Aorta (tissue), 5 donors: ENCODE measurements at regions not wholly inside any gene's neighbourhood (a gene's known extent, or its start where the extent isn't known, plus 50 kb on each side); places are given as distances from the start of the nearest gene placed in this dataset.

ENCODE experiments used
- ATAC-seq: fragments of 200-7000 bp; cut with Tn5 transposase; one replicate; pipeline ENCODE4 v1.9.1; 2022; ENCODE audit warnings: moderate library complexity; ENCODE audit not compliant: low FRiP score
- DNase-seq, 2 donors: peaks; one replicate each; pipeline ENCODE4 v3.0.0-alpha.2; 2020
- H3K27ac ChIP-seq, 2 donors: one replicate each; pipeline ENCODE4 v1.5.1; 2013; ENCODE audit warnings: low read length in 2 of 2, mild to moderate bottlenecking in 2 of 2, moderate library complexity in 2 of 2, control low read depth in 1 of 2, inconsistent platforms in 1 of 2, low read depth in 1 of 2
- H3K27me3 ChIP-seq, 2 donors: one replicate each; pipeline ENCODE4 v1.6.1; 2013; ENCODE audit warnings: control low read depth in 1 of 2, low read length in 1 of 2, mild to moderate bottlenecking in 1 of 2, moderate library complexity in 1 of 2; ENCODE audit not compliant: insufficient read depth in 2 of 2, control insufficient read depth in 1 of 2
- H3K36me3 ChIP-seq, 2 donors: one replicate each; pipeline ENCODE4 v1.6.1; 2013; ENCODE audit warnings: control low read depth in 1 of 2, low read length in 1 of 2, mild to moderate bottlenecking in 1 of 2; ENCODE audit not compliant: insufficient read depth in 2 of 2, control insufficient read depth in 1 of 2
- H3K4me1 ChIP-seq, 2 donors: one replicate each; pipeline ENCODE4 v1.6.1; 2013; ENCODE audit warnings: low read length in 2 of 2, control low read depth in 1 of 2, mild to moderate bottlenecking in 1 of 2, moderate library complexity in 1 of 2; ENCODE audit not compliant: insufficient read depth in 2 of 2, control insufficient read depth in 1 of 2
- H3K4me3 ChIP-seq, 2 donors: one replicate each; pipeline ENCODE4 v1.5.1; 2013; ENCODE audit warnings: low read length in 2 of 2, control low read depth in 1 of 2, mild to moderate bottlenecking in 1 of 2
- H3K9me3 ChIP-seq: one replicate; pipeline ENCODE4 v1.6.1; 2013; ENCODE audit warnings: mild to moderate bottlenecking, low read length; ENCODE audit not compliant: control insufficient read depth
- WGBS, 2 donors: extraction: QIAGEN DNeasy Blood & Tissue Kit; methylation state at CpG; one replicate each; pipeline ENCODE4 v1.1.7; 2013; 5-methylcytosine and 5-hydroxymethylcytosine counted together
- intact Hi-C, 2 donors: fragments of 100-400 bp; cut with DNase I; formaldehyde crosslinking; loops; one replicate each; pipeline versions ENCODE4 v1.14.2 to v1.15.0; 2022
- donor health status: healthy with polysubstance abuse.
- donor health status: Bipolar disorder and iron deficiency.
- donor health status: DM: no; HTN: no; CAD: no.
- donor health status: DM: no; HTN: no; CAD: no.
- donor health status: DM: yes; HTN: yes; CAD: no.

GRCh38 chr22:48872271-48873190 is 955.1 kb downstream of the BRD1 start:
- intact Hi-C loops, result no loop called here
- no peak overlapping the region for H3K27ac ChIP-seq
- DNase-seq (peak in 1 of 2 donors; percentile 40), ATAC-seq (no peak)
- 80 to 82% methylated on average over 21 of the region's 21 CpGs for WGBS, 2 donors
- H3K27me3 ChIP-seq, result no peaks in the 10 kb centered on the region
- H3K36me3 ChIP-seq, result no peaks in the 10 kb centered on the region
- no peak overlapping the region for H3K4me3 ChIP-seq
- H3K9me3 ChIP-seq, result no peaks in the 10 kb centered on the region
- no peaks in the 10 kb centered on the region for H3K4me1 ChIP-seq

- intact Hi-C loops, result no loop called here
- no peak for ATAC-seq
- H3K27me3 ChIP-seq, result no peaks in the 10 kb centered on the region
- no peaks in the 10 kb centered on the region for H3K9me3 ChIP-seq
- H3K36me3 ChIP-seq, result no peaks in the 10 kb centered on the region
- no peak overlapping the region for H3K27ac ChIP-seq
- no peaks in the 10 kb centered on the region for H3K4me1 ChIP-seq
- DNase-seq, result peak in 1 of 2 donors; percentile 51
- H3K4me3 ChIP-seq, result no peak overlapping the region
- 82% methylated on average over 12 of the region's 12 CpGs for WGBS, 2 donors
These were observed 956.4 kb downstream of the BRD1 start for GRCh38 chr22:48871176-48871840.

- Histone ChIP-seq H3K36me3 (no peaks in the 10 kb centered on the region), H3K9me3 (no peaks in the 10 kb centered on the region), H3K27me3 (no peaks in the 10 kb centered on the region), H3K4me3 (no peak overlapping the region), H3K4me1 (no peaks in the 10 kb centered on the region), H3K27ac (no peak overlapping the region)
- ATAC-seq (no peak), DNase-seq (no peak)
- intact Hi-C loops, result no loop called here
- 85 to 88% methylated on average over 13 of the region's 13 CpGs for WGBS, 2 donors
These were observed 957.2 kb downstream of the BRD1 start for GRCh38 chr22:48870436-48870835.

GRCh38 chr22:48869788-48870187 is 957.9 kb downstream of the BRD1 start:
- WGBS, 2 donors, result 94 to 96% methylated on average over 5 of the region's 5 CpGs

GRCh38 chr22:48869161-48869560 is 958.5 kb downstream of the BRD1 start:
- no peaks in the 10 kb centered on the region for H3K27me3 ChIP-seq
- no peaks in the 10 kb centered on the region for H3K36me3 ChIP-seq
- no peak overlapping the region for H3K4me3 ChIP-seq
- no peak for ATAC-seq
- intact Hi-C loops, result no loop called here
- DNase-seq, result peak in 1 of 2 donors; percentile 53
- no peak overlapping the region for H3K27ac ChIP-seq
- no peaks in the 10 kb centered on the region for H3K4me1 ChIP-seq
- WGBS, 2 donors, result 90% methylated on average over 12 of the region's 12 CpGs
- no peaks in the 10 kb centered on the region for H3K9me3 ChIP-seq

More at GRCh38 chr22:48869788-48870187, 957.9 kb downstream of the BRD1 start:
- no peaks in the 10 kb centered on the region for H3K36me3 ChIP-seq
- no peak for DNase-seq
- H3K27me3 ChIP-seq, result no peaks in the 10 kb centered on the region
- intact Hi-C loops, result no loop called here
- ATAC-seq, result no peak
- H3K9me3 ChIP-seq, result no peaks in the 10 kb centered on the region
- H3K4me1 ChIP-seq, result no peaks in the 10 kb centered on the region
- H3K27ac ChIP-seq, result no peak overlapping the region
- H3K4me3 ChIP-seq, result no peak overlapping the region

DNA sequence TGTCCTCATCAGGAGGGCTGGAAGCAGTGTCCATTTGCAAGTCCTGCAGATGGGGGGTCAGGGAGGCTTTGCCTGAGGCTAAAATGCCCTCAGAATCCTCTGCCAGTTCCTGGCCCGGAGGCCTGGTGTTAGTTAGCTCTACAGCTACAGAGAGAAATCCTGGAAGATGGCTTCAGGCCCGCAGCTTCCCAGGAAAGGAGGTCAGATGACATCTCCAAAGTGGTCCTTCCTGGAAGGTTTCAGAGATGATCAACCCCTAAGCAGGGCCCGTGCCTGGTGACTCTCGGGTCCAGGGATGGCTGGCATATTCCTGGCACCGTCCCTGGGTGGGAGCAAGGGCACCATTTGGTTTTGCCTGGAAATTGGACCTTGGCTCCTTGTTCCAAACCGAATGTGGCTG is 959.1 kb downstream of the BRD1 start:
- Histone ChIP-seq H3K36me3 (no peaks in the 10 kb centered on the region), H3K4me3 (no peak overlapping the region), H3K27ac (no peak overlapping the region), H3K27me3 (no peaks in the 10 kb centered on the region), H3K9me3 (no peaks in the 10 kb centered on the region), H3K4me1 (no peaks in the 10 kb centered on the region)
- intact Hi-C loops, result no loop called here
- 39 to 40% methylated on average over 6 of the region's 6 CpGs for whole genome bisulfite sequencing, 2 donors
- ATAC-seq (no peak), DNase-seq (peak in 1 of 2 donors; percentile 42)

DNA sequence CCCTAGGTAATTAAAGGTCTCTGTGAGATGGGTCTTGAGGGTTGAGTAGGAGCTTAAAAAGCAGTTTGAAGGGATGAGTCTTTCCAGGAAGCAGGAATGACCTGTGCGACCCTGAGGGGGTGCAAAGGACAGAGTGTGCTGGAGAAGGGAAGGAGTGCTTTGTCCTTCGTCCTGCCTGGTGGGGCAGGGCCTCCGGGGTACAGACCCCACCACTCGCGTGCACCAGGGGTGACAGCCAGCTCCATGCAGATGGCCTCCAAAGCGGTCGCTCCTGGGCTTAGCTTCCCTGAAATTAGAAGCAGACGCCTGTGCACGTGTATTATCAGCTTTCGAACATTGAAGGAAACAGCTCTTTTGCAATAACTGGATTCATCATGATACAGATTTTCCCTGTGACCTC is 959.8 kb downstream of the BRD1 start:
- Histone ChIP-seq H3K36me3 (no peaks in the 10 kb centered on the region), H3K27ac (no peak overlapping the region), H3K27me3 (no peaks in the 10 kb centered on the region), H3K4me3 (no peak overlapping the region), H3K9me3 (no peaks in the 10 kb centered on the region), H3K4me1 (no peaks in the 10 kb centered on the region)
- intact Hi-C loops, result no loop called here
- no peak for ATAC-seq
- peak in 1 of 2 donors; percentile 35 for DNase-seq
- 72 to 79% methylated on average over 10 of the region's 10 CpGs for WGBS, 2 donors

DNA sequence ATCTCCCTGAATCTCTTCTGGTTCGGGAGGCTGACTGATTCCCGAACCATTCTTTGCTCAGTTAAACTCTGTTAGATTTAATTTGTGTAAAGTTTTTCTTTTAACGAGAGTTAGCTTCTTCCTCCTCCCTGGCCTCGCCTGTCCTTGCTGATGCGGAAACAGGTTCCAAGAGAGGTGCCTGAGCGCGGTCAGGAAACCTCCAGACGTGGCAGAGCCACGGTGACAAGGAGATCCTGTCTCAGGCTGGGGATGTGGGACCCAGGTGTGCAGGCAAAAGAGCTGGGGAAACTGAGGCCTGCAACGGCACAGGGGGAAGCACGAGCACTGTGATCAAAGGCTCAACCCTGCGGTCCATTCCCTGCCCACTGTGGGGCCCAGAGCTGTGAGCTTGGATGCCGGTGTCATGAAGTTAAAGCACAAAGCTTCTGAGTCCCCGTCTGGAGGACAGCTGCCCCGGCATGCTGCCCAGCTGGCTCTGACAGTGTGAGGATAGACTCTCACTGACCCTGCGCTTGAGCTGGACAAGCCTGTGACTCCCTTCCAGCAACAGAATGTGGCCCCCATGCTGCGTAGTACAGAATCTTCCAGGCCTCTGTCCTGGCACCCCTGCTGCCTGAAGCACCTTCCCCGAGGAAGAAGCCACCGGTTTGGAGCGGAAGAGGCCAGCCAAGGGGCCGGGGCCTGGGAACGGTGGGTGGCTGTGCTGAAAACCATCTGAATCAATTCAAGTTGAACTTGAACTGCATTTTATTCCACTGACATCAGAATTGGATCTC is 960.6 kb downstream of the BRD1 start:
- ATAC-seq (no peak), DNase-seq (peak in 1 of 2 donors; percentile 46)
- Histone ChIP-seq H3K4me1 (no peaks in the 10 kb centered on the region), H3K27ac (no peak overlapping the region), H3K27me3 (no peaks in the 10 kb centered on the region), H3K4me3 (no peak overlapping the region), H3K36me3 (no peaks in the 10 kb centered on the region), H3K9me3 (no peaks in the 10 kb centered on the region)
- intact Hi-C loops, result no loop called here
- 86% methylated on average over 21 to 22 of the region's 22 CpGs for WGBS, 2 donors
